ENCODE measurements at regions not wholly inside any gene's neighbourhood (a gene's known extent, or its start where the extent isn't known, plus 50 kb on each side); places are given as distances from the start of the nearest gene placed in this dataset.

GRCh38 chr15:37289109-37289765 is 188.9 kb upstream of the MEIS2 start:
- no peaks in the 10 kb centered on the region for H3K9me3 ChIP-seq
- H3K27ac ChIP-seq = no peak overlapping the region
- DNase-seq = no peak
- no peaks in the 10 kb centered on the region for H3K27me3 ChIP-seq
- H3K4me1 ChIP-seq = no peaks in the 10 kb centered on the region
- H3K36me3 ChIP-seq = no peaks in the 10 kb centered on the region
- H3K4me3 ChIP-seq = no peak overlapping the region
- no peak for TF ChIP-seq POLR2A (IDR thresholded peaks at IDR 0.05)
- no peak for TF ChIP-seq CTCF (IDR thresholded peaks at IDR 0.05)
- intact Hi-C loops (cut with DNase I; ENCODE audit: low total_unique reads) = no loop called here

GRCh38 chr15:37291920-37292319 is 191.6 kb upstream of the MEIS2 start:
- TF ChIP-seq POLR2A (IDR thresholded peaks at IDR 0.05) = no peak
- no peaks in the 10 kb centered on the region for H3K4me1 ChIP-seq
- intact Hi-C loops (cut with DNase I; ENCODE audit: low total_unique reads) = no loop called here
- no peak for DNase-seq
- no peaks in the 10 kb centered on the region for H3K27me3 ChIP-seq
- no peak overlapping the region for H3K27ac ChIP-seq
- no peak overlapping the region for H3K4me3 ChIP-seq
- H3K9me3 ChIP-seq = no peaks in the 10 kb centered on the region
- no peaks in the 10 kb centered on the region for H3K36me3 ChIP-seq

GRCh38 chr15:37298271-37298670 is 197.9 kb upstream of the MEIS2 start:
- DNase-seq = no peak
- no peak for TF ChIP-seq CTCF (IDR thresholded peaks at IDR 0.05)
- no peak for TF ChIP-seq POLR2A (IDR thresholded peaks at IDR 0.05)
- Histone ChIP-seq H3K4me3 (no peak overlapping the region), H3K9me3 (no peaks in the 10 kb centered on the region), H3K27ac (no peak overlapping the region), H3K36me3 (no peaks in the 10 kb centered on the region), H3K27me3 (no peaks in the 10 kb centered on the region), H3K4me1 (no peaks in the 10 kb centered on the region)
- intact Hi-C loops (cut with DNase I; ENCODE audit: low total_unique reads) = no loop called here

GRCh38 chr15:37339437-37339836 is 239.1 kb upstream of the MEIS2 start:
- TF ChIP-seq POLR2A (IDR thresholded peaks at IDR 0.05) (no peak), CTCF (IDR thresholded peaks at IDR 0.05) (no peak)
- Histone ChIP-seq H3K4me3 (no peak overlapping the region), H3K27ac (no peak overlapping the region), H3K27me3 (no peaks in the 10 kb centered on the region), H3K36me3 (no peaks in the 10 kb centered on the region), H3K9me3 (no peaks in the 10 kb centered on the region), H3K4me1 (no peaks in the 10 kb centered on the region)
- DNase-seq = no peak
- intact Hi-C loops (cut with DNase I; ENCODE audit: low total_unique reads) = no loop called here

GRCh38 chr15:37339856-37340255 is 239.5 kb upstream of the MEIS2 start:
- no peaks in the 10 kb centered on the region for H3K9me3 ChIP-seq
- H3K4me3 ChIP-seq = no peak overlapping the region
- intact Hi-C loops (cut with DNase I; ENCODE audit: low total_unique reads) = no loop called here
- no peak for TF ChIP-seq CTCF (IDR thresholded peaks at IDR 0.05)
- TF ChIP-seq POLR2A (IDR thresholded peaks at IDR 0.05) = no peak
- H3K36me3 ChIP-seq = no peaks in the 10 kb centered on the region
- H3K4me1 ChIP-seq = no peaks in the 10 kb centered on the region
- no peaks in the 10 kb centered on the region for H3K27me3 ChIP-seq
- no peak for DNase-seq
- H3K27ac ChIP-seq = no peak overlapping the region

- H3K9me3 ChIP-seq = no peaks in the 10 kb centered on the region
- H3K27ac ChIP-seq = no peak overlapping the region
- intact Hi-C loops (cut with DNase I; ENCODE audit: low total_unique reads) = no loop called here
- DNase-seq = no peak
- H3K4me1 ChIP-seq = no peaks in the 10 kb centered on the region
- H3K27me3 ChIP-seq = no peaks in the 10 kb centered on the region
- no peak for TF ChIP-seq POLR2A (IDR thresholded peaks at IDR 0.05)
- TF ChIP-seq CTCF (IDR thresholded peaks at IDR 0.05) = no peak
- no peak overlapping the region for H3K4me3 ChIP-seq
- no peaks in the 10 kb centered on the region for H3K36me3 ChIP-seq
These were observed 240.1 kb upstream of the MEIS2 start for GRCh38 chr15:37340438-37340837.
